ENCODE measurements at regions not wholly inside any gene's neighbourhood (a gene's known extent, or its start where the extent isn't known, plus 50 kb on each side); places are given as distances from the start of the nearest gene placed in this dataset.
"Not testable (repeated sequence)": the region's sequence is repeated elsewhere in the genome, so short reads cannot be mapped to it uniquely, and the experiment has no call there.

- no peak for DNase-seq (ENCODE audit: low spot score)
Measured at GRCh38 chr14:84312551-84312950, 1217.4 kb upstream of the FLRT2 start.

GRCh38 chr14:84323450-84323849, 1206.5 kb upstream of the FLRT2 start:
- DNase-seq (ENCODE audit: low spot score) = no peak

GRCh38 chr14:84323978-84324377, 1206.0 kb upstream of the FLRT2 start:
- no peak for DNase-seq (ENCODE audit: low spot score)

GRCh38 chr14:84336433-84336832, 1193.5 kb upstream of the FLRT2 start:
- DNase-seq (ENCODE audit: low spot score) = no peak

- DNase-seq (ENCODE audit: low spot score) = no peak
Measured at GRCh38 chr14:84340938-84341337, 1189.0 kb upstream of the FLRT2 start.

GRCh38 chr14:84341867-84342266, 1188.1 kb upstream of the FLRT2 start:
- not testable (repeated sequence) for DNase-seq (ENCODE audit: low spot score)

- no peak for DNase-seq (ENCODE audit: low spot score)
Measured at GRCh38 chr14:84343656-84344055, 1186.3 kb upstream of the FLRT2 start.

- no peak for DNase-seq (ENCODE audit: low spot score)
Measured at GRCh38 chr14:84351646-84352045, 1178.3 kb upstream of the FLRT2 start.

- DNase-seq (ENCODE audit: low spot score) = no peak
Measured at GRCh38 chr14:84361476-84361875, 1168.5 kb upstream of the FLRT2 start.

GRCh38 chr14:84375235-84375634, 1154.7 kb upstream of the FLRT2 start:
- DNase-seq (ENCODE audit: low spot score) = no peak

- DNase-seq (ENCODE audit: low spot score) = no peak
Measured at GRCh38 chr14:84390010-84390409, 1139.9 kb upstream of the FLRT2 start.

- no peak for DNase-seq (ENCODE audit: low spot score)
Measured at GRCh38 chr14:84397631-84398030, 1132.3 kb upstream of the FLRT2 start.

- no peak for DNase-seq (ENCODE audit: low spot score)
Measured at GRCh38 chr14:84399296-84399910, 1130.5 kb upstream of the FLRT2 start.

GRCh38 chr14:84401631-84402030, 1128.3 kb upstream of the FLRT2 start:
- no peak for DNase-seq (ENCODE audit: low spot score)

- DNase-seq (ENCODE audit: low spot score) = no peak
Measured at GRCh38 chr14:84403585-84403984, 1126.4 kb upstream of the FLRT2 start.

GRCh38 chr14:84404246-84404645, 1125.7 kb upstream of the FLRT2 start:
- DNase-seq (ENCODE audit: low spot score) = no peak

GRCh38 chr14:84409435-84409834, 1120.5 kb upstream of the FLRT2 start:
- no peak for DNase-seq (ENCODE audit: low spot score)

- no peak for DNase-seq (ENCODE audit: low spot score)
Measured at GRCh38 chr14:84410344-84410743, 1119.6 kb upstream of the FLRT2 start.

- no peak for DNase-seq (ENCODE audit: low spot score)
Measured at GRCh38 chr14:84420221-84420620, 1109.7 kb upstream of the FLRT2 start.

GRCh38 chr14:84421621-84422020, 1108.3 kb upstream of the FLRT2 start:
- DNase-seq (ENCODE audit: low spot score) = no peak

GRCh38 chr14:84425968-84426367, 1104.0 kb upstream of the FLRT2 start:
- no peak for DNase-seq (ENCODE audit: low spot score)

GRCh38 chr14:84432676-84433075, 1097.3 kb upstream of the FLRT2 start:
- no peak for DNase-seq (ENCODE audit: low spot score)

- DNase-seq (ENCODE audit: low spot score) = no peak
Measured at GRCh38 chr14:84433961-84434360, 1096.0 kb upstream of the FLRT2 start.

- no peak for DNase-seq (ENCODE audit: low spot score)
Measured at GRCh38 chr14:84435820-84436324, 1094.1 kb upstream of the FLRT2 start.
